GM13977 (cell line): ENCODE measurements at regions not wholly inside any gene's neighbourhood (a gene's known extent, or its start where the extent isn't known, plus 50 kb on each side); places are given as distances from the start of the nearest gene placed in this dataset.

Experiments used
- DNase-seq: peaks from one replicate; pipeline ENCODE4 v3.0.0; 2012; ENCODE audit warnings: low spot score
- CTCF ChIP-seq: IDR thresholded peaks from 2 replicates; pipeline ENCODE4 v1.5.1; 2012; ENCODE audit warnings: mild to moderate bottlenecking, control low read depth; ENCODE audit not compliant: insufficient read depth; ENCODE audit errors: extremely low read depth, missing control alignments
- in situ Hi-C: fragments of 300-500 bp; cut with MboI; formaldehyde crosslinking; loops from one replicate; pipeline ENCODE4 v1.12.0; 2022; ENCODE audit warnings: low sequenced_read_pairs, low pct_unique_long_range_greater_than_20kb, mixed read lengths, inconsistent platforms; ENCODE audit not compliant: unreplicated experiment

GRCh38 chr2:65794994-65795393 is 362.6 kb upstream of the SPRED2 start:
- TF ChIP-seq CTCF = no peak
- DNase-seq = no peak
- in situ Hi-C loops = no loop called here

- in situ Hi-C loops = no loop called here
- no peak for DNase-seq
- TF ChIP-seq CTCF = no peak
Measured at GRCh38 chr2:65791404-65791975, 359.1 kb upstream of the SPRED2 start.

GRCh38 chr2:65790676-65790935 is 358.2 kb upstream of the SPRED2 start:
- in situ Hi-C loops = no loop called here
- TF ChIP-seq CTCF = no peak
- DNase-seq = no peak

GRCh38 chr2:65789923-65790675 is 357.7 kb upstream of the SPRED2 start:
- in situ Hi-C loops = no loop called here
- no peak for DNase-seq
- TF ChIP-seq CTCF = no peak

- TF ChIP-seq CTCF = no peak
- in situ Hi-C loops = no loop called here
- no peak for DNase-seq
Measured at GRCh38 chr2:65788556-65788955, 356.2 kb upstream of the SPRED2 start.

GRCh38 chr2:65786765-65787164 is 354.4 kb upstream of the SPRED2 start:
- DNase-seq = no peak
- TF ChIP-seq CTCF = no peak
- in situ Hi-C loops = no loop called here
